WTC11 (cell line): ENCODE measurements at regions not wholly inside any gene's neighbourhood (a gene's known extent, or its start where the extent isn't known, plus 50 kb on each side); places are given as distances from the start of the nearest gene placed in this dataset.

Experiments used
- ATAC-seq: fragments of 200-7000 bp; cut with Tn5 transposase; 2 replicates; pipeline ENCODE4 v1.10.0; 2021; ENCODE audit warnings: mild to moderate bottlenecking, moderate library complexity
- CTCF ChIA-PET: fragments of 300-600 bp; sonication (Branson Sonifier 250); formaldehyde crosslinking; loops from one replicate; lab custom pipeline; 2021; ENCODE audit warnings: antibody characterized with exemption; lab: Charles Lee
- POLR2A ChIA-PET: fragments of 350-600 bp; sonication (Branson Sonifier 250); formaldehyde crosslinking; loops from one replicate; lab custom pipeline; 2021; ENCODE audit warnings: antibody characterized with exemption; lab: Charles Lee
- DNase-seq: peaks from one replicate; pipeline ENCODE4 v3.0.0; 2021; ENCODE audit warnings: low spot score
- H3K27ac Mint-ChIP-seq: 2 replicates; pipeline ENCODE4 v1.8.0; 2021; ENCODE audit warnings: mixed read lengths
- H3K27me3 Mint-ChIP-seq: 2 replicates; pipeline ENCODE4 v1.8.0; 2021; ENCODE audit warnings: low read depth, mild to moderate bottlenecking, moderate library complexity, mixed read lengths
- H3K36me3 Mint-ChIP-seq: 2 replicates; pipeline ENCODE4 v1.8.0; 2021; ENCODE audit warnings: mixed read lengths
- H3K4me1 Mint-ChIP-seq: 2 replicates; pipeline ENCODE4 v1.8.0; 2022; ENCODE audit warnings: mixed read lengths
- H3K4me3 Mint-ChIP-seq: 2 replicates; pipeline ENCODE4 v1.8.0; 2021; ENCODE audit warnings: mild to moderate bottlenecking, moderate library complexity, mixed read lengths
- H3K9me3 Mint-ChIP-seq: 2 replicates; pipeline ENCODE4 v1.8.0; 2021; ENCODE audit warnings: mixed read lengths
- CREB1 ChIP-seq: sonication (generic); formaldehyde crosslinking; IDR thresholded peaks from 2 replicates; pipeline ENCODE4 v1.8.0; 2023; ENCODE audit warnings: mild to moderate bottlenecking, missing genetic modification reagents
- FOXJ3 ChIP-seq: sonication (generic); formaldehyde crosslinking; IDR thresholded peaks from 2 replicates; pipeline ENCODE4 v1.9.0; 2021; ENCODE audit warnings: missing genetic modification reagents, mild to moderate bottlenecking, borderline replicate concordance
- FOXK1 ChIP-seq: sonication (generic); formaldehyde crosslinking; IDR thresholded peaks from 2 replicates; pipeline ENCODE4 v1.8.0; 2022; ENCODE audit warnings: mild to moderate bottlenecking, moderate library complexity, missing genetic modification reagents
- GTF2I ChIP-seq: fragments of 250-450 bp; sonication (Bioruptor Pico); conservative IDR thresholded peaks from 2 replicates; pipeline ENCODE4 v1.4.0; 2021; ENCODE audit warnings: mild to moderate bottlenecking
- HMGA2 ChIP-seq: fragments of 250-450 bp; sonication (Bioruptor Pico); IDR thresholded peaks from 2 replicates; pipeline ENCODE4 v1.4.0; 2021; ENCODE audit warnings: mild to moderate bottlenecking, moderate library complexity
- JUN ChIP-seq: sonication (generic); formaldehyde crosslinking; IDR thresholded peaks from 2 replicates; pipeline ENCODE4 v1.8.0; 2023; ENCODE audit warnings: mild to moderate bottlenecking, missing genetic modification reagents
- MYBL2 ChIP-seq: sonication (generic); formaldehyde crosslinking; IDR thresholded peaks from 2 replicates; pipeline ENCODE4 v1.8.1; 2023; ENCODE audit warnings: mild to moderate bottlenecking, moderate library complexity, missing genetic modification reagents
- NFYB ChIP-seq: sonication (generic); formaldehyde crosslinking; conservative IDR thresholded peaks from 2 replicates; pipeline ENCODE4 v1.8.0; 2022; ENCODE audit warnings: low read depth, missing genetic modification reagents
- NR3C1 ChIP-seq: sonication (generic); formaldehyde crosslinking; conservative IDR thresholded peaks from 2 replicates; pipeline ENCODE4 v1.8.1; 2023; ENCODE audit warnings: low read depth, mild to moderate bottlenecking, missing genetic modification reagents
- RELA ChIP-seq: sonication (generic); formaldehyde crosslinking; IDR thresholded peaks from 2 replicates; pipeline ENCODE4 v1.8.1; 2022; ENCODE audit warnings: missing genetic modification reagents, mild to moderate bottlenecking, borderline replicate concordance
- SP1 ChIP-seq: sonication (generic); formaldehyde crosslinking; conservative IDR thresholded peaks from 2 replicates; pipeline ENCODE4 v1.8.1; 2022; ENCODE audit warnings: missing genetic modification reagents
- ZNF232 ChIP-seq: sonication (generic); formaldehyde crosslinking; IDR thresholded peaks from 2 replicates; pipeline ENCODE4 v1.8.0; 2022; ENCODE audit warnings: mild to moderate bottlenecking, missing genetic modification reagents
- ZNF416 ChIP-seq: fragments of 250-450 bp; sonication (Bioruptor Pico); IDR thresholded peaks from 2 replicates; pipeline ENCODE4 v1.9.0; 2021; ENCODE audit warnings: mild to moderate bottlenecking, inconsistent platforms
- TF ChIP-seq, protein P1 (sequence below): sonication (generic); formaldehyde crosslinking; IDR thresholded peaks from 2 replicates; pipeline ENCODE4 v1.8.0; 2023; ENCODE audit warnings: missing genetic modification reagents, mild to moderate bottlenecking, borderline replicate concordance
- TF ChIP-seq, protein P2 (sequence below): sonication (generic); formaldehyde crosslinking; conservative IDR thresholded peaks from 2 replicates; pipeline ENCODE4 v1.8.1; 2022; ENCODE audit warnings: mild to moderate bottlenecking, missing genetic modification reagents
- TF ChIP-seq, protein P3 (sequence below): sonication (generic); formaldehyde crosslinking; IDR thresholded peaks from 2 replicates; pipeline ENCODE4 v1.8.0; 2022; ENCODE audit warnings: mild to moderate bottlenecking, missing genetic modification reagents
- TF ChIP-seq, protein P4 (sequence below): fragments of 250-450 bp; sonication (Bioruptor Pico); IDR thresholded peaks from 2 replicates; pipeline ENCODE4 v1.9.0; 2021; ENCODE audit warnings: mild to moderate bottlenecking, borderline replicate concordance
- TF ChIP-seq, protein P5 (sequence below): sonication (generic); formaldehyde crosslinking; IDR thresholded peaks from 2 replicates; pipeline ENCODE4 v1.8.0; 2023; ENCODE audit warnings: mild to moderate bottlenecking, missing genetic modification reagents
- TF ChIP-seq, protein P6 (sequence below): sonication (generic); formaldehyde crosslinking; IDR thresholded peaks from 2 replicates; pipeline ENCODE4 v1.8.1; 2023; ENCODE audit warnings: mild to moderate bottlenecking, missing genetic modification reagents

DNA sequence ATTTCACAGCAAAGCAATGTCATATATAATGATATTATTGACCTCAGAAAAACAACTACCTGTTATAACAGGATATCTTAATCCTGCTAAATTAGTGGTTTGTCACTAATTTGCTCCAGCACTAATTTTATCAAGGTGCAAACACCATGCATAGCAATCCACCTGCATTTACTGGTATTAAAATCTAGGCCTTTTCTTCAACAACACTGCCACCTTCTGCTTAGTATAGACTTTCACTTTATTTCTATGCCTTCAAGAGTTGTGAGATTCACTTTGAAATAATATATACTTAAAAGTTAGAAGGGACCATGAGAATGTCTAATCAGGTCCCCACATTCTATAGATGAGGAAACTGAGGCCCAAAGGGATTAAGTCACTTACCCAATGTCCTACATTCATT is 82.1 kb upstream of the IQCM start (continued):
- TF ChIP-seq, protein P1, sequence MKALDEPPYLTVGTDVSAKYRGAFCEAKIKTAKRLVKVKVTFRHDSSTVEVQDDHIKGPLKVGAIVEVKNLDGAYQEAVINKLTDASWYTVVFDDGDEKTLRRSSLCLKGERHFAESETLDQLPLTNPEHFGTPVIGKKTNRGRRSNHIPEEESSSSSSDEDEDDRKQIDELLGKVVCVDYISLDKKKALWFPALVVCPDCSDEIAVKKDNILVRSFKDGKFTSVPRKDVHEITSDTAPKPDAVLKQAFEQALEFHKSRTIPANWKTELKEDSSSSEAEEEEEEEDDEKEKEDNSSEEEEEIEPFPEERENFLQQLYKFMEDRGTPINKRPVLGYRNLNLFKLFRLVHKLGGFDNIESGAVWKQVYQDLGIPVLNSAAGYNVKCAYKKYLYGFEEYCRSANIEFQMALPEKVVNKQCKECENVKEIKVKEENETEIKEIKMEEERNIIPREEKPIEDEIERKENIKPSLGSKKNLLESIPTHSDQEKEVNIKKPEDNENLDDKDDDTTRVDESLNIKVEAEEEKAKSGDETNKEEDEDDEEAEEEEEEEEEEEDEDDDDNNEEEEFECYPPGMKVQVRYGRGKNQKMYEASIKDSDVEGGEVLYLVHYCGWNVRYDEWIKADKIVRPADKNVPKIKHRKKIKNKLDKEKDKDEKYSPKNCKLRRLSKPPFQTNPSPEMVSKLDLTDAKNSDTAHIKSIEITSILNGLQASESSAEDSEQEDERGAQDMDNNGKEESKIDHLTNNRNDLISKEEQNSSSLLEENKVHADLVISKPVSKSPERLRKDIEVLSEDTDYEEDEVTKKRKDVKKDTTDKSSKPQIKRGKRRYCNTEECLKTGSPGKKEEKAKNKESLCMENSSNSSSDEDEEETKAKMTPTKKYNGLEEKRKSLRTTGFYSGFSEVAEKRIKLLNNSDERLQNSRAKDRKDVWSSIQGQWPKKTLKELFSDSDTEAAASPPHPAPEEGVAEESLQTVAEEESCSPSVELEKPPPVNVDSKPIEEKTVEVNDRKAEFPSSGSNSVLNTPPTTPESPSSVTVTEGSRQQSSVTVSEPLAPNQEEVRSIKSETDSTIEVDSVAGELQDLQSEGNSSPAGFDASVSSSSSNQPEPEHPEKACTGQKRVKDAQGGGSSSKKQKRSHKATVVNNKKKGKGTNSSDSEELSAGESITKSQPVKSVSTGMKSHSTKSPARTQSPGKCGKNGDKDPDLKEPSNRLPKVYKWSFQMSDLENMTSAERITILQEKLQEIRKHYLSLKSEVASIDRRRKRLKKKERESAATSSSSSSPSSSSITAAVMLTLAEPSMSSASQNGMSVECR (CRISPR knock-in tag) = no peak
- no peak for TF ChIP-seq HMGA2 (CRISPR knock-in tag)
- TF ChIP-seq, protein P2, sequence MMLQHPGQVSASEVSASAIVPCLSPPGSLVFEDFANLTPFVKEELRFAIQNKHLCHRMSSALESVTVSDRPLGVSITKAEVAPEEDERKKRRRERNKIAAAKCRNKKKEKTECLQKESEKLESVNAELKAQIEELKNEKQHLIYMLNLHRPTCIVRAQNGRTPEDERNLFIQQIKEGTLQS (CRISPR knock-in tag) = no peak
- TF ChIP-seq, protein P3, sequence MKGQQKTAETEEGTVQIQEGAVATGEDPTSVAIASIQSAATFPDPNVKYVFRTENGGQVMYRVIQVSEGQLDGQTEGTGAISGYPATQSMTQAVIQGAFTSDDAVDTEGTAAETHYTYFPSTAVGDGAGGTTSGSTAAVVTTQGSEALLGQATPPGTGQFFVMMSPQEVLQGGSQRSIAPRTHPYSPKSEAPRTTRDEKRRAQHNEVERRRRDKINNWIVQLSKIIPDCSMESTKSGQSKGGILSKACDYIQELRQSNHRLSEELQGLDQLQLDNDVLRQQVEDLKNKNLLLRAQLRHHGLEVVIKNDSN (CRISPR knock-in tag) = no peak
- TF ChIP-seq, protein P4, sequence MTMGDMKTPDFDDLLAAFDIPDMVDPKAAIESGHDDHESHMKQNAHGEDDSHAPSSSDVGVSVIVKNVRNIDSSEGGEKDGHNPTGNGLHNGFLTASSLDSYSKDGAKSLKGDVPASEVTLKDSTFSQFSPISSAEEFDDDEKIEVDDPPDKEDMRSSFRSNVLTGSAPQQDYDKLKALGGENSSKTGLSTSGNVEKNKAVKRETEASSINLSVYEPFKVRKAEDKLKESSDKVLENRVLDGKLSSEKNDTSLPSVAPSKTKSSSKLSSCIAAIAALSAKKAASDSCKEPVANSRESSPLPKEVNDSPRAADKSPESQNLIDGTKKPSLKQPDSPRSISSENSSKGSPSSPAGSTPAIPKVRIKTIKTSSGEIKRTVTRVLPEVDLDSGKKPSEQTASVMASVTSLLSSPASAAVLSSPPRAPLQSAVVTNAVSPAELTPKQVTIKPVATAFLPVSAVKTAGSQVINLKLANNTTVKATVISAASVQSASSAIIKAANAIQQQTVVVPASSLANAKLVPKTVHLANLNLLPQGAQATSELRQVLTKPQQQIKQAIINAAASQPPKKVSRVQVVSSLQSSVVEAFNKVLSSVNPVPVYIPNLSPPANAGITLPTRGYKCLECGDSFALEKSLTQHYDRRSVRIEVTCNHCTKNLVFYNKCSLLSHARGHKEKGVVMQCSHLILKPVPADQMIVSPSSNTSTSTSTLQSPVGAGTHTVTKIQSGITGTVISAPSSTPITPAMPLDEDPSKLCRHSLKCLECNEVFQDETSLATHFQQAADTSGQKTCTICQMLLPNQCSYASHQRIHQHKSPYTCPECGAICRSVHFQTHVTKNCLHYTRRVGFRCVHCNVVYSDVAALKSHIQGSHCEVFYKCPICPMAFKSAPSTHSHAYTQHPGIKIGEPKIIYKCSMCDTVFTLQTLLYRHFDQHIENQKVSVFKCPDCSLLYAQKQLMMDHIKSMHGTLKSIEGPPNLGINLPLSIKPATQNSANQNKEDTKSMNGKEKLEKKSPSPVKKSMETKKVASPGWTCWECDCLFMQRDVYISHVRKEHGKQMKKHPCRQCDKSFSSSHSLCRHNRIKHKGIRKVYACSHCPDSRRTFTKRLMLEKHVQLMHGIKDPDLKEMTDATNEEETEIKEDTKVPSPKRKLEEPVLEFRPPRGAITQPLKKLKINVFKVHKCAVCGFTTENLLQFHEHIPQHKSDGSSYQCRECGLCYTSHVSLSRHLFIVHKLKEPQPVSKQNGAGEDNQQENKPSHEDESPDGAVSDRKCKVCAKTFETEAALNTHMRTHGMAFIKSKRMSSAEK (CRISPR knock-in tag) = no peak
- TF ChIP-seq MYBL2 = no peak
- no peak for TF ChIP-seq RELA

DNA sequence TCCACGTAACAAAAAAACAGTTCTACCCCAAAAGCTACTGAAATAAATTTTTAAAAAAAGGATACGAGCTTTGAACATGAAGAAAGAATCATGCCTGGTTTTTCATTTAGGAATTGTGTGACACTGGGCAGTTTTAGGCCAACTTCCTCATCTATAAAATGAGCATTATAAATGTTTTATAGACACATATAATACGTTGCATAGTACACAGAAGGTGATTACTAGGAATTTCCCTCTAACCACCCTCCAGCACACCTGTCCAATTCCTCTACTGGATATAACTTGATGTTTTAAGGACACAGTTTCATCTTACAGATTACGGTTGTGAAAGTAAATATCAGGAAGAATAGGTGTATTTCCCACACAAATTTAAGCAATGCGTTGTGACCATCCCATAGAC is 85.5 kb upstream of the IQCM start:
- no peak for TF ChIP-seq FOXJ3
- DNase-seq = no peak
- H3K9me3 Mint-ChIP-seq = no peaks in the 10 kb centered on the region
- ATAC-seq = no peak
- H3K36me3 Mint-ChIP-seq = no peaks in the 10 kb centered on the region
- H3K27ac Mint-ChIP-seq = no peak overlapping the region
- ChIA-PET CTCF (no interaction called here), POLR2A (no interaction called here)
- no peaks in the 10 kb centered on the region for H3K27me3 Mint-ChIP-seq
- no peaks in the 10 kb centered on the region for H3K4me1 Mint-ChIP-seq
- no peak overlapping the region for H3K4me3 Mint-ChIP-seq

DNA sequence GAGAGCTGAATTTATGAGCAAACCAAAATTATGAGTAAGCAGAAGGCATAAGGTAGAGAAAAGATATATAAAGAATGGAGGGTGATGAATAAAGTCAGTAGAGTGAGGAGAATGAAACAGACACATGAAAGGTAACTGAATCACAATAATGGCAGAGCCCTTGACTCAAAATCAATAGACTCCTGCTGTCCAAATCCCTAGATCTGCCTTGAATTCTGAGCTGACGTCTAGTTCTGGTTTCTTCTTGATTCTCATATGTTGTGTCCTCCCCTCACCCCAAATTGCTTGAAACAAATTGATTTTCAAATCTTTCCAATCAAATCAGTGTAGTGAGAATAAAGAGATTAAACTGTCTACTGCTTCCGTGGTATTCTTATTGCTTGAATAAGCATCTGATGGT is 86.6 kb upstream of the IQCM start:
- DNase-seq (no peak), ATAC-seq (no peak)
- Mint-ChIP-seq H3K27me3 (no peaks in the 10 kb centered on the region), H3K4me1 (no peaks in the 10 kb centered on the region), H3K36me3 (no peaks in the 10 kb centered on the region), H3K4me3 (no peak overlapping the region), H3K9me3 (no peaks in the 10 kb centered on the region), H3K27ac (no peak overlapping the region)
- ChIA-PET POLR2A (no interaction called here), CTCF (no interaction called here)
- TF ChIP-seq NFYB (CRISPR knock-in tag) = no peak

DNA sequence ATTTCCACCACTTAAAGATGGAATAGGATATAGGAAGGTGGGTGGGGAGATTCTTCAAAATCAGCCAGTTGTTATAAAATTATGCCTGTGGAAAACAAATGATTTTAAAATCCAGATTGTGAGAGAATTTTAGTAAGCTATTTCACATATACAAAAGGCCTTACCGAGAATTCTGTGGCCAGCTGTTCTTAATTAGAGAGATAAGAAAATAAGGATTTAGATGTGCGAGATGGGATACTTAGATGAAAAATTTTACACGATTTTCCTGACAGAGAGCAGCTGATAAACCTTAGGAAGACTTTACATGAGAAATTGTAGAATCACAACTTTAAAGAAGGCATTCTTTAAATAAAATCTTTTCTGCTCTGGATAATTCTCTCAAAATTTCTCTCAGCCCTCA is 94.5 kb upstream of the IQCM start:
- Mint-ChIP-seq H3K4me1 (peaks cover 3% of the 10 kb centered on the region; the same call in 1 of the 2 replicates), H3K36me3 (no peaks in the 10 kb centered on the region), H3K9me3 (peaks cover 3% of the 10 kb centered on the region; the same call in 1 of the 2 replicates), H3K27me3 (no peaks in the 10 kb centered on the region), H3K27ac (no peak overlapping the region), H3K4me3 (no peak overlapping the region)
- ATAC-seq (no peak), DNase-seq (no peak)
- POLR2A ChIA-PET = no interaction called here
- CTCF ChIA-PET = interaction anchor here (0.6 kb wide), 1 partner anchor 31 kb away, joined by 3 read pairs; no protein-coding TSS in a partner anchor
- no peak for TF ChIP-seq JUN
- no peak for TF ChIP-seq SP1
- no peak for TF ChIP-seq NR3C1 (CRISPR knock-in tag)
- no peak for TF ChIP-seq GTF2I (CRISPR knock-in tag)
- TF ChIP-seq ZNF232 (CRISPR knock-in tag) = no peak
- TF ChIP-seq, protein P5, sequence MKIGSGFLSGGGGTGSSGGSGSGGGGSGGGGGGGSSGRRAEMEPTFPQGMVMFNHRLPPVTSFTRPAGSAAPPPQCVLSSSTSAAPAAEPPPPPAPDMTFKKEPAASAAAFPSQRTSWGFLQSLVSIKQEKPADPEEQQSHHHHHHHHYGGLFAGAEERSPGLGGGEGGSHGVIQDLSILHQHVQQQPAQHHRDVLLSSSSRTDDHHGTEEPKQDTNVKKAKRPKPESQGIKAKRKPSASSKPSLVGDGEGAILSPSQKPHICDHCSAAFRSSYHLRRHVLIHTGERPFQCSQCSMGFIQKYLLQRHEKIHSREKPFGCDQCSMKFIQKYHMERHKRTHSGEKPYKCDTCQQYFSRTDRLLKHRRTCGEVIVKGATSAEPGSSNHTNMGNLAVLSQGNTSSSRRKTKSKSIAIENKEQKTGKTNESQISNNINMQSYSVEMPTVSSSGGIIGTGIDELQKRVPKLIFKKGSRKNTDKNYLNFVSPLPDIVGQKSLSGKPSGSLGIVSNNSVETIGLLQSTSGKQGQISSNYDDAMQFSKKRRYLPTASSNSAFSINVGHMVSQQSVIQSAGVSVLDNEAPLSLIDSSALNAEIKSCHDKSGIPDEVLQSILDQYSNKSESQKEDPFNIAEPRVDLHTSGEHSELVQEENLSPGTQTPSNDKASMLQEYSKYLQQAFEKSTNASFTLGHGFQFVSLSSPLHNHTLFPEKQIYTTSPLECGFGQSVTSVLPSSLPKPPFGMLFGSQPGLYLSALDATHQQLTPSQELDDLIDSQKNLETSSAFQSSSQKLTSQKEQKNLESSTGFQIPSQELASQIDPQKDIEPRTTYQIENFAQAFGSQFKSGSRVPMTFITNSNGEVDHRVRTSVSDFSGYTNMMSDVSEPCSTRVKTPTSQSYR (CRISPR knock-in tag) = no peak
- TF ChIP-seq FOXK1 (CRISPR knock-in tag) = no peak
- TF ChIP-seq, protein P6, sequence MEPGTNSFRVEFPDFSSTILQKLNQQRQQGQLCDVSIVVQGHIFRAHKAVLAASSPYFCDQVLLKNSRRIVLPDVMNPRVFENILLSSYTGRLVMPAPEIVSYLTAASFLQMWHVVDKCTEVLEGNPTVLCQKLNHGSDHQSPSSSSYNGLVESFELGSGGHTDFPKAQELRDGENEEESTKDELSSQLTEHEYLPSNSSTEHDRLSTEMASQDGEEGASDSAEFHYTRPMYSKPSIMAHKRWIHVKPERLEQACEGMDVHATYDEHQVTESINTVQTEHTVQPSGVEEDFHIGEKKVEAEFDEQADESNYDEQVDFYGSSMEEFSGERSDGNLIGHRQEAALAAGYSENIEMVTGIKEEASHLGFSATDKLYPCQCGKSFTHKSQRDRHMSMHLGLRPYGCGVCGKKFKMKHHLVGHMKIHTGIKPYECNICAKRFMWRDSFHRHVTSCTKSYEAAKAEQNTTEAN (CRISPR knock-in tag) = no peak
- no peak for TF ChIP-seq ZNF416 (CRISPR knock-in tag)
- no peak for TF ChIP-seq CREB1 (CRISPR knock-in tag)
